HG02610 (cell line): ENCODE measurements at regions not wholly inside any gene's neighbourhood (a gene's known extent, or its start where the extent isn't known, plus 50 kb on each side); places are given as distances from the start of the nearest gene placed in this dataset.

ENCODE experiments used
- ATAC-seq: cut with Tn5 transposase; IDR thresholded peaks from one replicate; pipeline ENCODE4 v1.9.1; 2021; ENCODE audit warnings: mild to moderate bottlenecking, moderate library complexity; ENCODE audit not compliant: unreplicated experiment

- no peak for ATAC-seq
Observed at GRCh38 chr1:228823200-228823599, 87.9 kb downstream of the RHOU start.

- no peak for ATAC-seq
Observed at GRCh38 chr1:228824366-228824765, 89.1 kb downstream of the RHOU start.

GRCh38 chr1:228825041-228825440 lies 89.8 kb downstream of the RHOU start:
- ATAC-seq, result no peak

- no peak for ATAC-seq
Observed at GRCh38 chr1:228825840-228826484, 90.7 kb downstream of the RHOU start.

GRCh38 chr1:228827019-228827418 lies 91.7 kb downstream of the RHOU start:
- no peak for ATAC-seq

- ATAC-seq, result no peak
Observed at GRCh38 chr1:228828151-228828550, 92.9 kb downstream of the RHOU start.

GRCh38 chr1:228830185-228830953 lies 95.1 kb downstream of the RHOU start:
- ATAC-seq, result no peak

GRCh38 chr1:228830954-228831481 lies 95.7 kb downstream of the RHOU start:
- peak; percentile 75 for ATAC-seq

- ATAC-seq, result no peak
Observed at GRCh38 chr1:228833911-228834688, 98.8 kb downstream of the RHOU start.

- no peak for ATAC-seq
Observed at GRCh38 chr1:228835456-228835855, 100.2 kb downstream of the RHOU start.

- ATAC-seq, result no peak
Observed at GRCh38 chr1:228835911-228836310, 100.6 kb downstream of the RHOU start.

- no peak for ATAC-seq
Observed at GRCh38 chr1:228836427-228836826, 101.1 kb downstream of the RHOU start.

GRCh38 chr1:228837032-228837431 lies 101.8 kb downstream of the RHOU start:
- no peak for ATAC-seq

- ATAC-seq, result no peak
Observed at GRCh38 chr1:228837817-228838716, 102.8 kb downstream of the RHOU start.

GRCh38 chr1:228838717-228839500 lies 103.6 kb downstream of the RHOU start:
- no peak for ATAC-seq

- ATAC-seq, result no peak
Observed at GRCh38 chr1:228839656-228840055, 104.4 kb downstream of the RHOU start.

- ATAC-seq, result no peak
Observed at GRCh38 chr1:228841632-228842031, 106.4 kb downstream of the RHOU start.

GRCh38 chr1:228842094-228842775 lies 107.0 kb downstream of the RHOU start:
- ATAC-seq, result peak; percentile 48

- ATAC-seq, result no peak
Observed at GRCh38 chr1:228845101-228845500, 109.8 kb downstream of the RHOU start.
